ENCODE measurements at regions not wholly inside any gene's neighbourhood (a gene's known extent, or its start where the extent isn't known, plus 50 kb on each side); places are given as distances from the start of the nearest gene placed in this dataset.

GRCh38 chr2:101608408-101609310, 88.8 kb upstream of the MAP4K4 start:
- TF ChIP-seq CTCF (IDR thresholded peaks at IDR 0.05) = no peak
- no peak for TF ChIP-seq EP300 (IDR thresholded peaks at IDR 0.05)
- TF ChIP-seq POLR2A (IDR thresholded peaks at IDR 0.05) = no peak
